ENCODE measurements at regions not wholly inside any gene's neighbourhood (a gene's known extent, or its start where the extent isn't known, plus 50 kb on each side); places are given as distances from the start of the nearest gene placed in this dataset.

DNA sequence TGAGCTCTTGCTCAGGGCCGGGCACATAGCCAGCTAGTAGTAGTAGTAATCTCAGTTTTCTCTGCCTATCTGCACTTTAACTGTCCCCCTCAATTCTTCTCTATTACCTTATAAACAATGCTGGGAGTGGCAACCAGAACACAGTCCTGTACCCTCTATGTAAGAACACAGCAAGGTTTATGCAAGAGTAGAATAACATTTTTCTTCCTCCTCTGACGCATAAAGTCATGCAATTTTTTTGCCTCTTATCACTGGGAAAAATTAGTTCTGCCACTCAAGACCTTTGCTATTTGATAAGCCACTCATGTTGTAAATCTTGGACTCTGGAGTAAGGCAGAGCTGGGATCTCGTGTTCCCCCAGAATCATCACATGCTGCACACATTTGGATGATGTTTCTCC is 200.7 kb upstream of the SOX11 start:
- TF ChIP-seq, protein P1, sequence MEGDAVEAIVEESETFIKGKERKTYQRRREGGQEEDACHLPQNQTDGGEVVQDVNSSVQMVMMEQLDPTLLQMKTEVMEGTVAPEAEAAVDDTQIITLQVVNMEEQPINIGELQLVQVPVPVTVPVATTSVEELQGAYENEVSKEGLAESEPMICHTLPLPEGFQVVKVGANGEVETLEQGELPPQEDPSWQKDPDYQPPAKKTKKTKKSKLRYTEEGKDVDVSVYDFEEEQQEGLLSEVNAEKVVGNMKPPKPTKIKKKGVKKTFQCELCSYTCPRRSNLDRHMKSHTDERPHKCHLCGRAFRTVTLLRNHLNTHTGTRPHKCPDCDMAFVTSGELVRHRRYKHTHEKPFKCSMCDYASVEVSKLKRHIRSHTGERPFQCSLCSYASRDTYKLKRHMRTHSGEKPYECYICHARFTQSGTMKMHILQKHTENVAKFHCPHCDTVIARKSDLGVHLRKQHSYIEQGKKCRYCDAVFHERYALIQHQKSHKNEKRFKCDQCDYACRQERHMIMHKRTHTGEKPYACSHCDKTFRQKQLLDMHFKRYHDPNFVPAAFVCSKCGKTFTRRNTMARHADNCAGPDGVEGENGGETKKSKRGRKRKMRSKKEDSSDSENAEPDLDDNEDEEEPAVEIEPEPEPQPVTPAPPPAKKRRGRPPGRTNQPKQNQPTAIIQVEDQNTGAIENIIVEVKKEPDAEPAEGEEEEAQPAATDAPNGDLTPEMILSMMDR (IDR thresholded peaks at IDR 0.05): no peak
- no peak for TF ChIP-seq POLR2A (IDR thresholded peaks at IDR 0.05)
